Hematopoietic multipotent progenitor cell treated with erythropoietin and hydrocortisone succinate and interleukin-3 and kit ligand, for 8 days (in vitro differentiated cells): ENCODE measurements at regions not wholly inside any gene's neighbourhood (a gene's known extent, or its start where the extent isn't known, plus 50 kb on each side); places are given as distances from the start of the nearest gene placed in this dataset.

Experiments
- DNase-seq: peaks from one replicate; pipeline ENCODE4 v3.0.0-alpha.2; 2015

DNA sequence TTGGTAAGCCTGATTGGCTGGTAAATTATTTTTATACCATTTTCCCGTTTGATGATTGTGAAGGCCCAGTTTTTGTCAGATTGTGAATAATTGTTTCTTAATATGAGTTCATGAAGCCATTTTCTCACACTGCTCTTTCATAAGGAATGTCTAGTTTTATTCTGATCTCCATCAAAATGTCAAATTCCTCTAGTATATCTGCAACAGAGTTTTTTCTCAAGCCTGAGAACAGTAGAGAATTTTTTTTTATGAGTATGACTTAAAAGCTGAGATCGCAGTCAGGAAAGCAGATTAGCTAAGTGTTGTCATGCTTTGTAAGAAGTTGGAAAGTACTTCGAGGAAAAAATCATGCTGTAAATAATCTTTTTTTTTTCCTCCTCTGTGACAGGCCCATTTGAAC is 484.9 kb upstream of the ATP2B1 start:
- DNase-seq: no peak

DNA sequence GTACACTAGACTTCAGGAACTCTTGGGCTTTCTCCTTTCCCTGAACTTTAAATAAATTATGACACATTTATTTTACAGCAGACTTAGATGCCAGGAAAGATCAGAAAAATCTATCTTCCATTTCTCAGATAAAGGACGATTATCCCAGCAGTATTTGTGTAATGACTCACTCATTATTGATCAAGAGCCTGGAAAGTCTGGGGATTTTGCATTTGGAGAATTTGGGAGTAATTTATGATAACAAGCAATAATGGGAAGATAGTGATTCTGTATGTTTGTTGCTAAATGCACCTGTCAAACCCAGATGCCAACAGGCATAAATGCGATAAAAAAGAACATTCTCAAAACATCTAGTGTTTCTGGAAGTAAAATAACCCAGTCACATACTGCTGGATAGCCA is 480.2 kb upstream of the ATP2B1 start:
- no peak for DNase-seq

DNA sequence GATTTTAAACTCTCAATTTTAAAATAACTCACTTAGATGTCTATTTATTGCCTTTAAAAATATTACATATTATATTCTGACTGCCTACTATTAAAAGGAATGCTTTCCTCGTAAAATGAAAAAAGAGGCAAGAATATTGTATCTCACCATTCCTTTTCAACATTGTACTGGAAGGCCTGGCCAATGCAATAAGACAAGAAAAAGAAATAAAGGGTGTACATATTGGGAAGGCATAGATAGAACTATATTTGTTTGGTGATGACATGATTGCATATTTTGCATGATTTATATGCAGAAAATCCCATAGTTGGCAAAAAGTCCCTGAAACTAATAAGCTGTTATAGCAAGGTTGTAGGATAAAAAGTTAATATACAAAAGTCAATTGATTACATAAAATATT is 474.6 kb upstream of the ATP2B1 start:
- no peak for DNase-seq

DNA sequence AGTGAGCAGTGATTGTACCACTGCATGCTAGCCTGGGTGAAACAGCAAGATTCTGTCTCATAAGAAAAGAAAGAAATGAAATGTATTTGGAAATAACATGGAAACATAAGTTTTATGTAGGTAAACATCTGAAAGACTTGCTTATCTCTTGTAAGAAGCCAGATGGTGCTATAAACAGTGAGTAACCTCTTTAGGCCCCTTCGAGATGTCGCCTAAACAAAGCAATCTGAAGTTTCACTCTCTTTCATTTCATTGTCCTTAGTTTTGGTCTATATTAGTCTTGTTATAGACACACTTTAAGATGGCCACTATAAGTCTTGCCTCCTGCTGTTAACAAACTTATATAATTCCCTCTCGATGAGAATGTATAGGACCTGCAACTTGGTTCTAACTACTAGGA is 472.6 kb upstream of the ATP2B1 start:
- no peak for DNase-seq

DNA sequence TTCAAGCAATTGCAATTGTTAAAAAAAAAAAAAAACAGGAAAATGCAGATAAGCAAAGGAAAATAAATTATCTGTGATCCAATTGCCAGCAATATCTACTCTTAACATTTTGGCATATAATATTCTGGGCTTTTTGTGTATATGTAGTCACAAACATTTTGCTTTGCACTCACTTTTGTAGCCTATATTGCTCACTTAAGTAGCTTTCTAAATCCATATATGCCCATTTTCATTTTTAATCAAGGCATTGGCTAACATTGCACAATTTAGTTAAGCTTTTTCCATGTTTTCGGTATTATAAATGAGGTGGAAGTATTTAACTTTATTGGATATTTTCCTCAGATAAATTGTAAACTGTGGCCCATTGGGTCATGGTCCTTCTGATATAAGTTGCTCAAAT is 466.3 kb upstream of the ATP2B1 start:
- DNase-seq: no peak

DNA sequence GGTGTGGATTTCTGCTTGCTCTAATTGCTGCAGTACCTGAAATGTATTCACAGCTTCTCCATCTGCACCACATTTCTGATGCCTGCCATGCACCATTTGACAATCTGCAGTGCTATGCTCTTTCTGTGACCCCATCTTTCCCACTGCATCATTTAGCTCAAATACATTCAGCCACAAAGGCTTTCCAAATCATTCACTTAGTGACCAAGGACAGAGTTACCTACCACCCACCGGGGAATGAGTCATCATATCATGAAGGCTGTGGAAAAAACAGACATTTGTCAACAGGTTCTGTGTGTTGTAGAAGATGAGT is 465.5 kb upstream of the ATP2B1 start:
- DNase-seq: no peak

DNA sequence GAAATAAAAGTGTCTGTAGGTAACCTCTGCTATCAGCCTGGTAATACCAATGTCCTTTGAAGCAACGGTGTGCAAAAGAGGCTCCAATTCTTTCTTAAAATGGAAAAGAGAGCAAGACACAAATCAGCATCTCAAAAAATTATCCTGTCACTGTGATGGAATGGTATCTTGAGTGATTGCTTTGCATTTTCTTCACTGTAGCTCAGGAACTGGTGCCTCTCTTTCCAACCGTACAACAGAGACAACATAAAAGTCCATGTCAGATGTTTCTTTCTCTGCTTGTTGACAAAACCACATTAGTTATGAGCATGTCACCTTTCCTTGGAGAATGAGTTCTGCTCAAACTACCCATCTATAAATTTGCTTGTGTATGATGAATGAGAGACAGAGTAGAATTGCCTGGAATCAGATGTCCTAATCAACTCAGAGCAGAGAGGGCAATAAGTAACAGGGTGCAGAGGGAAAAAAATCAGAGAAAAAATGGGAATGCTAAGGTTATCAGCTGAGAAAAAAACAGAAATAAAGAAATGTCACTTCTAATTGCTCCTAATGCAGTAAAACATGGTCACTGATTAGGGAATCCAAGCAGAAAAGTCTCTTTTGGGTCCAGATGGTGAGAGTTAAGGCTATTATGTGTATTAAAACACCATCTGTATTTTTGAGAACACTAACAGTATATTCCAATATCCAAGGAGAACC is 465.0 kb upstream of the ATP2B1 start:
- no peak for DNase-seq

DNA sequence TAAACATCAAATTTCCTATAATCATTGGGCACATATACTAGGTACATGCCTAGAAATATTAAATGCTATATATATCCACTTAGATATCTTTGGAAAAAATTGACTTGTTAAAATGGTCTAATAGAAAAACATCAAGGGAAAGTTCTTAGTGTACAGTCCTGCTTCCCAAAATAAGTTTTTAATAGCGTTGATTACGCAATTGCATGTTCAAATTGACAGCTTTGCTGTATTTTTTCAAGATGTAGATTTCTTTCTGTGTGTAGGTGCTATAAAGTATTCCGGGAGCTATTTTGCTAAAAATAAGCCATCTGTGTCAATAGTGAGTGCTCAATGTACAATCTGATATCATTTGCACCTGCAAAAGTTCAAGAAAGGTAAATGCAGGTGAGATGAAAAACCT is 463.9 kb upstream of the ATP2B1 start:
- no peak for DNase-seq

DNA sequence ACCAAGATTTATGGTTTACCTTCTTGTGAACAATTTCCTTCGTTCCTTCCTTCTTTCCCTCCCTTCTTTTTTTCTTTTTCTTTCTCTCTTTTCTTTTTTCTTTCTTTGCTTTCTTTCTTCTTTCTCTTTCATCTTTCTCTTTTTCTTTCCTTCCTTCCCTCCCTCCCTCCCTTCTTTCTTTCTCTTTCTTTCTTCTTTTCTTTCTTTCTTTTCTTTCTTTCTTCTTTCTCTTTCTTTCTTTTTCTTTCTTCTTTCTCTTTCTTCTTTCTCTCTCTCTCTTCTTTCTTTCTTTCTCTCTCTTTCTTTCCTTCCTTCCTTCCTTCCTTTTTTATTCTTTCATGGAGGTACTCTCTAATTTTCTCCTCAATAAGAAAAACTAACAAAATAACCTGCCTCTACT is 462.1 kb upstream of the ATP2B1 start:
- no peak for DNase-seq

DNA sequence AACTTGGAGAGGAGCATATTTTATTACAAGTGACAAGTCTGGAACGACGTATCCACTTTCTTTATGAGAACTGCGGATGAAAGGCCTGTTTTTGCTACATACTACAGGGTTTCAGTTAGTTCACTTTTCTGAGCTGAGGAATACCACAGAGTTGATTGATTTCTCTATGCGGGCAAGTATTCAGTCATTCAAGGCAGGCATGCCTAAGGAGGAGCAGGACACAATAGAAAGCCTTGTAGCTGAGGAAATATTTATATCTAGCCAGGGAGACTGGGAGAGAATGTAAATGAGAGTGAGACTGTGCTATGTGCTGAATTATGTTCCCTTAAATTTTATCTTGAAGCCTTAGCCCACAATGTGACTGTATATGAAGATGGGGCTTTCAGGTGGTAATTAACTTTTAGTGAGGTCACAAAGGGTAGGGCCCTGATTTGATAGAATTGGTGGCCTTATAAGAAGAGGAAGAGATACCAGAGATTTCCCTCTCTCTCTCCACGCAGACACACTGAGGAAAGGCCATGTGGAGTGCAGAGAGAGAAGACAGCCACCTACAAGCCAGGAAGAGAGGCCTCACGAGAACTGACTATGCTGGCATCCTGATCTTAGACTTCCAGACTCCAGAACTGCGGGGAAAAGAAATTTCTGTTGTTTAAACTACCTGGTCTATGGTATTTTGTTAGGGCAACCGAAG is 459.0 kb upstream of the ATP2B1 start:
- DNase-seq: no peak

DNA sequence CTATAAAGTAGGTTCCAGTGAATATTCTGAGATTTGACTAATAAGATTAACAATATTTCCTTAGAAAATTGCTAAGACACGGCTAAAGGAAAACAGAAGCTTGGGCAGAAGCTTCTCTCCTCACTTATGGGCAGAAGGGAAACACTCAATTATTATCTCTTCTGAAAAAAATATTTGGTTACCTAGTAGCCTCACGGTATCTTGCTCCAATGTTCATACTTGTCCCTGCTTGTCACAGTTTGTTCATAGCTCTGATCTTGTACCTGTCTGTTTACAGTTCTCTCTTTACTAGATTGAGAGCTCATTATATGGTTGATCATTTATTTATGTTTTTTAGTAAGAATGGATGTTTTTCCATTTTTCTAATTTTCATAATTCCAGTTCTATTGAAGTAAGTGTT is 458.0 kb upstream of the ATP2B1 start:
- no peak for DNase-seq

DNA sequence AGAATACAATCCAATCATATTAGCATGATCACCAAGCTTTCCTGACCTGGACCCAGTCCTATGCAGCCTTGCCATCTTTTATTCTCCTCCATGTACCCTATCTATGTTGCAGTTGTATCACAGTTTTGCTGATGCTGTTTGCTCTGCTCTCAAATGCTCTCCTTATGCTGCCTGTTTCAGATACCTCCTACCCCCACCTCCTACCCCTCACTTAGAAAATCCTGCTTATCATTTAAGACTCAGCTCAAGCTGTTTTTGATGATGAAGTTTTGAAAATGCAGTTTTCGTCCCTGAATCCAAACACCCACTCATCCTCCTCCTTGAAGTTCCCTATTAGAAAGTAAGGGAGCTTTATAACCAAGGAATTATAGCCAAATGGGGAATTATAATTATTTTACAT is 457.4 kb upstream of the ATP2B1 start:
- no peak for DNase-seq

DNA sequence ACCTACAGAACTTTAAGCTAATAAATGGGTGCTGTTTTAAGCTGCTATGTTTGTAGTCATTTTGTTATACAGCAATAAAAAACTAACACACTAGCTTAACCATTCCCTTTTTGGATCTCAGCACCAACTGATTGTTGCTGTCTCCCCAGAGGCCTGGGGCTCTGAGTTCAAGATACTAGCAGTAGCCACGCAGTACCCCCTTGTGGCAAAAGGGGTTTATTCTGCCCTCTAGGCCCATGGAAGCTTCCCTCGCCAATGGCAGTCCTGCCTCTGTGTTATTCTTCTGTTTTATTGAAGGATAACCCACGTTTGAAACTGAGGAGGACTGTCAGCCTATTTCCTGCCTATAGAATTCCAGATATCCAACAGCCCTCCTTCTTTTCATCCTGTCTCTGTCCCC is 455.3 kb upstream of the ATP2B1 start:
- no peak for DNase-seq

DNA sequence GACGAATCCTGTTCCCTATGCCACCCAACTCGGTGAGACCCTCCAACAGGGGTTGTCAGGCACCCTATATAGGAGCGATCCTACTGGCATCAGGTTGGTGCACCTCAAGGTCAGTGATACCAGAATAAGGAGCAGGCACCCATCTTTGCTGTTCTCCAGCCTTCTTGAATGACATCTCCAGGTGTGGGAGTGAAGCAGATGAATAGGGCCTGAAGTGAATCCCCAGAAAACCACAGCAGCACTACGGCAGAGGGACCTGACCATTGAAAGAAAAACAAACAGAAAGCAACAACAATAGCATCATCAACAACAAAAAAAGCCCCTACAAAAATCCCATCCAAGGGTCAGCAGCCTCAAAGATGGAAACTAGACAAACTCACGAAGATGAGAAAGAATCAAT is 445.2 kb upstream of the ATP2B1 start:
- DNase-seq: no peak

DNA sequence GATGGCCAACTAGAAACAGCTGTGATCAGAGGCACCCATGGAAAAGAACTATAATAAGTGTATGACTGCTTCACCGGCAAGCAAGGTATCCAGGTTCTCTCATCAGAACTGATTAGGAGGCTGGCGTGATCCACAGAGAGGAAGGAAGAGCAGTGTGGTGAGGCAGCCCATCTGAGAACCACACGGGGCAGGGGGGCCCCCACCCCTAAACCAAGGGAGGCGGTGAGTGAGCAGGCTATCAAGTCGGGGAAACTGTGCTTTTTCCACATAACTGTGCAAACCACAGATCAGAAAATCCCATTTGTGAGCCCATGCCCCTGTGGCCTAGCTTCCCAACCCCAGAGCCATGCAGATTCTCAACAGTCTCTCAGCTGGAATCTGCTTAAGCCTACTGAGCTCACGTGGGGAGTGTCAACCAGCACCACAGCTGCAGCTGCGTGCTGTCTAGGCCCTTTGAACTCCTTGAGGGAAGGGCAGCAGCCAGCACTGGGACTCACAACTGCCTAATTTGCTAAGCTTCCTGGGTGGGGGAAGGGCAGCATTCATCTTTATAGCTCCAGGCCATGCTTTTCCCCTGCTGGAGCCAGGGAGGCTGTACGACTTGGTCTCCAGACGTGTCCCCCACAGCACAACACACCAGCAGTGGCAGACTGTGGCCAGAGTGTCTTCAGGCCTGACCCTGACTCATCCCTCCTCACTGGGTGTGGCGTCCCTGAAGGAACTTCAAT is 444.4 kb upstream of the ATP2B1 start:
- DNase-seq: no peak

DNA sequence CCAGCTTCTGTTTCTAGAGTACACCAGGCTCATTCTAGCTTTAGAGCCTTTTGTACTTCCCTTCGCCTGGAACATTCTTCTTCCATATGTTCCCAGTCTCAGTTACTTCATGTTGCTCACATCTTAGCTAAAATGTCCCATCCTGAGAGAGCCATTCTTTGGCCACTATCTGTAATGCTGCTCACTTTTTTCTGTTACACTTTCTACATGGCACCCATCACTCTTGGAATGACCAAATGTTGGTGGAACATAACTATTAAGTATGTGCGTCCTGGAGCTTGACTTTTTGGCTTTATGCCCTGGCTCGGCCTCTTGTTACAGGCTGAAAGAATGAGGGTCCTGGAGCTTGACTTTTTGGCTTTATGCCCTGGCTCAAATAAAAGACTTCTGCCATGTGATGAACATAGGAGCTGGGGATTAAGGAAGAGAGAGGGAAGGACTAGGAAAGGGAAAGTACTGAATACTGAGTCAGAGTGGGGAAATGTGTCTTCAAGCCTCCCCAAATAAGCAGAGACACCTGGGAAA is 442.9 kb upstream of the ATP2B1 start:
- DNase-seq: no peak

DNA sequence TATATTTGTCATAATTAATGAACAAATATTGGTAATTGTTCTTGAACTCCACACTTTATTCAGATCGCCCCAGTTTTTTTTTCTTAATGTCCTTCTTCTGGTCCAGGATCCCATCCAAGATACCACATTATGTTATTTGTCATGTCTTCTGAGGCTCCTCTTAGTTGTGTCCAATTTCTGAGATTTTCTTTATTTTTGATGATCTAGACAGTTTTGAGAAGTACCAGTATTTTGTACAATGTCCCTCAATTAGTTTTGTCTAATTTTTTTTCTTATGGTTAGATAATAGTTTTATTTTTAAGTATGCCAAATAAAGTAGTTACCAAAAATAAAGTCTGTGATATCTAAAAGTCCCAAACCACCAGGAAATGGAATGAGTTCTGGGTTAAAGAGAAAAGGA is 440.8 kb upstream of the ATP2B1 start:
- no peak for DNase-seq

DNA sequence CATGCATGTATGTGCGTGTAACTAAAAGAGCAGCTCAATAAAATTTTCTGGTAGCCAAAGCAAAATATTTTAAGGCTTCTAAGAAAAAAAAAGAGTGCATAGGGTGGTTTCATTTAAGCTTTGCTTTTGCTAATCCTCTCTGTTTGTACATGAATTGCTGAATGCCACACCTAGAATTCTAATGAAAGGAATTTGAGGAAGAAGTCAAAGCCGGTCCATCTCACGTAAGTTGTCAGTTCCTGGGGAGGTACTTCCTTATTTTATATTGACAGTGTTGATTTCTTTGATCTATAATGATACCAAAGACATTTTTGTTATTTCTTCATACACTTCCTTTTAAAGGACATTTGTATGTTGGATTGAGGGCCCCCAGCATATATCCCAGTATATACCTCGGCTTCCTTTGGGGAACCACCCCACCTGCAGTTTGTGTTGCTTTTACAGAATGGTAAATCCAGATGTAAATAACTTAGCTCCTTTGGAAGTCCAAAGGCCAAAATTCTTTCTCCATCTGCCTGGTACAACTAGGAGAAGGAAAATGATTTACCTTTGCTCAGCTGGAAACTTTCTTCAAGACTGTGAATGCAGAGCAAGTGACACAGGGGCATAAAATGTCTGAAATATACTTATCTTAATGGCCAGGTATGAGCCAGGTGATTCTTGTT is 420.9 kb upstream of the ATP2B1 start:
- DNase-seq: no peak

DNA sequence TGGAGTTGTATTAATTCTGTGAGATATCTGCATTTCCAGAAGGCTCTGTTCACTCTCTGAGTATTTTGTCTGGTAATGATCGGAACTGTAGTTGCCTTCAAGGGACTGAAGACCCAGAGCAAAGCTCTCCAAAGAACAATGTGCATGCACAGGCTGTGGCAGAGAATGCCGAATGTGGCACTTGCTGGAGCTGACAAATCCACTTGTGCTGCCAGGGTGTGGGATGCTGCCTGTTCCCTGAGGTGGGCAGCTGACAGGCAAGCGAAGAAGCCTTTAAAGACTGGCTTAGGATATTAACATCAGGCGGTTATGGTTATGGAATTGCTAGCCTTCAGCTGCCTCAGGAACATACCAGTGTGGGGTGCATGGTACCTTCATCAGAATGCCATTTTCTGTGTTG is 419.9 kb upstream of the ATP2B1 start:
- DNase-seq: no peak

DNA sequence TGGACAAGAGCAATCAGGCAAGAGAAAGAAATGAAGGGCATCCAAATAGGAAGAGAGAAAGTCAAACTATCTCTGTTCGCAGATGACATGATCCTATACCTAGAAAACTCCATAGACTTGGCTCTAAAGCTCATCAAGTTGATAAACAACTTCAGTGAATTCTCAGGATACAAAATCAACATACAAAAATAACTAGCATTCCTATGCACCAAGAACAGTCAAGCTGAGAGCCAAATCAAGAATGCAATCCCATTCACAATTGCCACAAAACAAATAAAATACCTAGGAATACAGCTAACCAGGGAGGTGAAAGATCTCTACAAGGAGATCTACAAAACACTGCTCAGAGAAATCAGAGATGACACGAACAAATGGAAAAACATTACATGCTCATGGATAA is 417.5 kb upstream of the ATP2B1 start:
- no peak for DNase-seq

DNA sequence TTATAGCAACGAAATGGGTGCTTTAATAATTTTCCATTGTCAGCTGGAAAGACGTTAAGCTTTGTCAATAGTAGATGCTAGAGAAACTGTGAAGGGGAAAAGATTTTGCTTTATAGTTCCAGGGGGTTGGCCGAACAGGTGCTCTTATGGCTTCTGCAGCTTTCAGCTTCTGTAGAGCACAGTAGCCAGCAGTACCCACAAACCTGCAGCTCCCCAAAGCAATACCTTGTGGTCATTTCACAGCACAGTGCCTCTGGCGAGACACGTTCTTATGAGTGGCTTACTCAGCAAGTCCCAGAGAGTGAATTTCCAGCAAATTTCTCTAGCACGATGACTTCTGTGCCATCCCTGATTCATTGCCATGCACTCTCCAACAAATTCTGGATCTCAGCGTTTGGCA is 416.3 kb upstream of the ATP2B1 start:
- DNase-seq: no peak

DNA sequence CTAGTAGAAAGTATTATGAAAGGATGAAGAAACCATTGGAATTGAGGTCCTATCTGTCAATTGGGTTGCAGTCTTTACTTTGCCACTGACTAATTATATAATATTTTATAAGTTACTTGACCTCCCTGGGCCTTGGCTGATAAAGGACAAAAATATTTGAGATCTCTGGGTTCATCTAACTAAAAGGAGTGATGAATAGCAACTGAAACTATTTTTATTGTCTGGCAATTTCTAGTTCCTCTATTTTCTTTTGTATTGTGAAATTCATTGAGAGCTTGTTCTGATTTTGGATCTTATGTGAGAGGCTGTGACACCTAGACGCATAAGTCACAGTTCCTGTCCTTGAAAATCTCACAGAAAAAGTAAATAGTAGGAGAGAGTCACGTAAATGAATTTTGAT is 415.7 kb upstream of the ATP2B1 start:
- DNase-seq: no peak

DNA sequence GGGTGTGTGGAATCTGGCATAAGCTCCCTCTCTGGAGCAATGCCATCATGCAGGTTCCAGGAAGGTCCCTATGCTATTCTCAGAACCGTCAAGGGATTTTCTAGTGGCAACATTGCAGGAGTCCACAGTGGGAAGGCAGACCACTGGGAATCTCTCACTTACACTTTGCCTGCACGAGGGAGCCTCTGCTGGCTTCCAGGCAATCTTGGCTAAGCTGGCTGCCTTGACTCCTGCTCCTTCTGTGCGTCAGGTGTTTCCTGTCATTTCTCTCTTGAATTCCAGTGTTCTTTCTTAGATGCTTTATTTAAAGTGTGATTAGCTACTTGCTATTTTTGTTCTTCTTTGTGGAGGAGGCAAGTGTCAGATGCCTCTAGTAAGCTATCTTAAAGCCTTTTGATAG is 414.0 kb upstream of the ATP2B1 start:
- no peak for DNase-seq

DNA sequence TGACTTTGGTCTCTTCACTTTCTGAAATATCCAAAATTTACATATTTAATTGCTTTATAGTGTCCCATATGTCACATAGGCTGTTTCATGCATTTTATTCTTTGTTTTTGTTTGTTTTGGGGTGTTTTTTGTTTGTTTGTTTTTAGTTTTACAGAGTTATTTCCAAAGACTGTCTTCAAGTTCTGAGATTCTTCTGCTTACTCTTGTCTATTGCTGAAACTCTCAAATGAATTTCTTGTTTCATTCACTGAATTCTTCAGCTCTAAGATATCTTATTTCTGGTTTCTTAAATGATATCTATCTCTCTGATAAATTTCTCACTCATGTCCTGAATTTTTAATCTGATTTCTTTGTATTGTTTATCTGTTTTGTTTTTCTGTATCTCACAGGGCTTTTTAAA is 412.0 kb upstream of the ATP2B1 start:
- DNase-seq: no peak
